GM12878 (cell line): ENCODE measurements at regions not wholly inside any gene's neighbourhood (a gene's known extent, or its start where the extent isn't known, plus 50 kb on each side); places are given as distances from the start of the nearest gene placed in this dataset.

Experiments used
- ATAC-seq: fragments of 200-7000 bp; cut with Tn5 transposase; 3 replicates; pipeline ENCODE4 v1.9.1; 2020; ENCODE audit warnings: mild to moderate bottlenecking, moderate library complexity
- BruUV-seq: library from RNA; stranded (reverse); fragments of 400-500 nt; replicated peaks from 2 replicates; lab custom pipeline; 2021; lab: Mats Ljungman, UMichigan
- CTCF ChIA-PET: fragments of 300-600 bp; sonication (Branson Sonifier 250); formaldehyde crosslinking; extraction: SDS; loops from one replicate; lab custom pipeline; 2021; ENCODE audit warnings: inconsistent platforms; lab: Yijun Ruan, JAX
- POLR2A ChIA-PET: fragments of 350-600 bp; formaldehyde crosslinking; extraction: SDS; loops from one replicate; lab custom pipeline; 2021; ENCODE audit warnings: inconsistent platforms; lab: Charles Lee
- RAD21 ChIA-PET: fragments of 300-600 bp; sonication (Branson Sonifier 250); formaldehyde crosslinking; loops from one replicate; lab custom pipeline; 2023; ENCODE audit warnings: antibody characterized with exemption; ENCODE audit not compliant: unreplicated experiment; lab: Charles Lee
- SMC1A ChIA-PET: fragments of 300-600 bp; sonication (Branson Sonifier 250); formaldehyde crosslinking; loops from one replicate; lab custom pipeline; 2023; ENCODE audit not compliant: unreplicated experiment, uncharacterized antibody; lab: Charles Lee
- DNase-seq: peaks from one replicate; pipeline ENCODE4 v3.0.0-alpha.2; 2011; ENCODE audit warnings: low read depth, low spot score
- FAIRE-seq: peaks from 3 replicates; lab custom pipeline; 2011; peaks lifted over from hg19 to GRCh38; lab: Jason Lieb, UNC
- H2AFZ ChIP-seq: 2 replicates; pipeline ENCODE4 v1.6.0; 2011; ENCODE audit warnings: low read depth, low read length, control low read depth; ENCODE audit not compliant: control insufficient read depth
- H3K27ac ChIP-seq: 2 replicates; pipeline ENCODE4 v1.5.1; 2011; ENCODE audit warnings: control low read depth; ENCODE audit not compliant: control insufficient read depth, insufficient read depth
- H3K27me3 ChIP-seq, 2 experiments: replicated peaks in 1 of 2; 2 replicates each; pipeline versions ENCODE4 v1.6.0 to v1.6.1; 2011; ENCODE audit warnings: low read length in 1 of 2; ENCODE audit not compliant: control insufficient read depth in 2 of 2, insufficient read depth in 2 of 2
- H3K36me3 ChIP-seq, 2 experiments: 2 replicates each; pipeline ENCODE4 v1.5.1; 2011; ENCODE audit warnings: low read length in 1 of 2; ENCODE audit not compliant: control insufficient read depth in 2 of 2, insufficient read depth in 2 of 2
- H3K4me1 ChIP-seq: 2 replicates; pipeline ENCODE4 v1.6.1; 2011; ENCODE audit warnings: mild to moderate bottlenecking, low read length, moderate library complexity, mixed read lengths; ENCODE audit not compliant: control insufficient read depth, insufficient read depth
- H3K4me2 ChIP-seq: 2 replicates; pipeline ENCODE4 v1.6.0; 2011; ENCODE audit warnings: control low read depth; ENCODE audit not compliant: control insufficient read depth, insufficient read depth
- H3K4me3 ChIP-seq: fragments of 200-600 bp; sonication (generic); 2 replicates; pipeline ENCODE4 v1.5.1; 2016
- H3K79me2 ChIP-seq: 2 replicates; pipeline ENCODE4 v1.6.0; 2011; ENCODE audit warnings: low read length; ENCODE audit not compliant: control insufficient read depth, insufficient read depth
- H3K9ac ChIP-seq: 2 replicates; pipeline ENCODE4 v1.8.0; 2011; ENCODE audit warnings: low read length, control low read depth, mixed read lengths; ENCODE audit not compliant: control insufficient read depth, insufficient read depth
- H3K9me3 ChIP-seq: replicated peaks from 3 replicates; pipeline ENCODE4 v1.5.1; 2011; ENCODE audit warnings: mild to moderate bottlenecking, low read length; ENCODE audit not compliant: control insufficient read depth, insufficient read depth
- H4K20me1 ChIP-seq: 2 replicates; pipeline ENCODE4 v1.6.0; 2011; ENCODE audit not compliant: control insufficient read depth, insufficient read depth
- EGR1 ChIP-seq, 2 experiments: IDR thresholded peaks; 1 replicate in 1 of 2; 2 replicates in 1 of 2; pipeline ENCODE4 v1.6.1; 2011 to 2012; ENCODE audit warnings: low read depth in 2 of 2, low read length in 2 of 2, borderline replicate concordance in 1 of 2, mild to moderate bottlenecking in 1 of 2, moderate library complexity in 1 of 2
- ETV6 ChIP-seq, 2 experiments: fragments of 450-650 bp in 1 of 2; IDR thresholded peaks in 1 of 2; conservative IDR thresholded peaks in 1 of 2; 2 replicates each; pipeline ENCODE4 v1.6.1; 2014; ENCODE audit warnings: antibody characterized with exemption in 1 of 2, borderline replicate concordance in 1 of 2, low read depth in 1 of 2, mild to moderate bottlenecking in 1 of 2, moderate library complexity in 1 of 2
- IKZF1 ChIP-seq: fragments of 450-650 bp; conservative IDR thresholded peaks from 2 replicates; pipeline ENCODE4 v1.6.1; 2017; ENCODE audit warnings: antibody characterized with exemption, mild to moderate bottlenecking
- MTA2 ChIP-seq: fragments of 450-650 bp; IDR thresholded peaks from 2 replicates; pipeline ENCODE4 v1.6.1; 2016; ENCODE audit warnings: low read depth, mild to moderate bottlenecking, moderate library complexity
- NR2C1 ChIP-seq: fragments of 450-650 bp; IDR thresholded peaks from 2 replicates; pipeline ENCODE4 v1.6.1; 2017; ENCODE audit warnings: antibody characterized with exemption, mild to moderate bottlenecking, moderate library complexity
- WGBS: methylation state at CpG from one replicate; pipeline ENCODE4 v1.1.6; 2016; ENCODE audit warnings: low lambda C conversion rate; ENCODE audit not compliant: insufficient replicate concordance, insufficient coverage; ENCODE audit errors: missing lambda C conversion rate; 5-methylcytosine and 5-hydroxymethylcytosine counted together
- in situ Hi-C: fragments of 300-500 bp; cut with MboI; formaldehyde crosslinking; loops from 9 replicates; pipeline ENCODE4 v1.14.3; 2018; ENCODE audit warnings: mixed read lengths
- intact Hi-C: fragments of 100-400 bp; cut with micrococcal nuclease; formaldehyde crosslinking; loops from one replicate; pipeline ENCODE4 v1.14.2; 2022; ENCODE audit not compliant: unreplicated experiment
- TF ChIP-seq, protein P1 (sequence below), 3 experiments: IDR thresholded peaks in 2 of 3; conservative IDR thresholded peaks in 1 of 3; 2 replicates each; pipeline ENCODE4 v1.5.1; 2011; ENCODE audit warnings: low read depth in 3 of 3, low read length in 3 of 3, mild to moderate bottlenecking in 3 of 3, control low read depth in 2 of 3, moderate library complexity in 2 of 3, inconsistent platforms in 1 of 3, mixed read lengths in 1 of 3; ENCODE audit not compliant: control insufficient read depth in 2 of 3, insufficient read depth in 1 of 3; ENCODE audit errors: extremely low read depth in 1 of 3
- TF ChIP-seq, protein P2 (sequence below): fragments of 450-650 bp; IDR thresholded peaks from 2 replicates; pipeline ENCODE4 v1.6.1; 2017; ENCODE audit warnings: antibody characterized with exemption, mild to moderate bottlenecking, moderate library complexity

DNA sequence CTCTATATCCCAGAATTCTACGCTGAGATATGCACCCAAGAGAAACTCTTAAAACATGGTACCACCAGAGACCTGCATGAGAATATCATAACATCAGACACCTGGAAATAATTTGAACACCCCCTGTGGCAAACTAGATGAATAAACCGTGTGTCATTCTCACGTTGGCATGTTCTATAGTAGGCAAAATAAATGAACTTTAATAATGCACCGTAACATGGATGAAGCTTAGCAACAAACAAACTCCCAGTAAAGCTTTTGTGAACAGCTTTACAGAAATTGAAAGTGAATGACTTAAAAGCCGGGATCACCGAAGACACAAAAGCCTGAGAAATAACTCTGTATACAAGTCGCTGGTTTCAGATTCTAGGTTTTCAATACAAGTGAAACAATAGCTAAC lies 1166.8 kb upstream of the CITED2 start:
- WGBS: 23% methylated on average over 7 of the region's 7 CpGs
- Histone ChIP-seq H3K79me2 (no peaks in the 10 kb centered on the region), H3K27ac (no peak overlapping the region), H3K36me3 (no peaks in the 10 kb centered on the region), H2AFZ (no peak overlapping the region), H3K9ac (no peak overlapping the region), H3K4me2 (no peak overlapping the region), H3K4me3 (no peak overlapping the region), H3K27me3 (no peaks in the 10 kb centered on the region), H4K20me1 (no peaks in the 10 kb centered on the region), H3K9me3 (no peaks in the 10 kb centered on the region), H3K4me1 (no peaks in the 10 kb centered on the region)
- ATAC-seq (peak; percentile 28), FAIRE-seq (no peak), DNase-seq (no peak)
- RAD21 ChIA-PET: interaction anchor here (0.9 to 1.8 kb wide), 7 partner anchors 19 to 1172 kb away, joined by 3 to 8 read pairs (median 4); partner anchors contain the start of gene CITED2
- TF ChIP-seq IKZF1: 0 out of 2 replicates have a peak, but pooled peaks have one; percentile 14
- TF ChIP-seq EGR1 (IDR thresholded peaks at IDR 0.05; ENCODE audit: borderline replicate concordance in 1 of 2, low read depth in 2 of 2, low read length in 2 of 2): no peak
- TF ChIP-seq, protein P1, sequence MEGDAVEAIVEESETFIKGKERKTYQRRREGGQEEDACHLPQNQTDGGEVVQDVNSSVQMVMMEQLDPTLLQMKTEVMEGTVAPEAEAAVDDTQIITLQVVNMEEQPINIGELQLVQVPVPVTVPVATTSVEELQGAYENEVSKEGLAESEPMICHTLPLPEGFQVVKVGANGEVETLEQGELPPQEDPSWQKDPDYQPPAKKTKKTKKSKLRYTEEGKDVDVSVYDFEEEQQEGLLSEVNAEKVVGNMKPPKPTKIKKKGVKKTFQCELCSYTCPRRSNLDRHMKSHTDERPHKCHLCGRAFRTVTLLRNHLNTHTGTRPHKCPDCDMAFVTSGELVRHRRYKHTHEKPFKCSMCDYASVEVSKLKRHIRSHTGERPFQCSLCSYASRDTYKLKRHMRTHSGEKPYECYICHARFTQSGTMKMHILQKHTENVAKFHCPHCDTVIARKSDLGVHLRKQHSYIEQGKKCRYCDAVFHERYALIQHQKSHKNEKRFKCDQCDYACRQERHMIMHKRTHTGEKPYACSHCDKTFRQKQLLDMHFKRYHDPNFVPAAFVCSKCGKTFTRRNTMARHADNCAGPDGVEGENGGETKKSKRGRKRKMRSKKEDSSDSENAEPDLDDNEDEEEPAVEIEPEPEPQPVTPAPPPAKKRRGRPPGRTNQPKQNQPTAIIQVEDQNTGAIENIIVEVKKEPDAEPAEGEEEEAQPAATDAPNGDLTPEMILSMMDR (IDR thresholded peaks at IDR 0.05 in 2 of 3, conservative IDR thresholded peaks at IDR 0.05 in 1 of 3; ENCODE audit: control insufficient read depth in 2 of 3, extremely low read depth in 1 of 3, insufficient read depth in 1 of 3, low read depth in 3 of 3, low read length in 3 of 3): no peak
- TF ChIP-seq, protein P2, sequence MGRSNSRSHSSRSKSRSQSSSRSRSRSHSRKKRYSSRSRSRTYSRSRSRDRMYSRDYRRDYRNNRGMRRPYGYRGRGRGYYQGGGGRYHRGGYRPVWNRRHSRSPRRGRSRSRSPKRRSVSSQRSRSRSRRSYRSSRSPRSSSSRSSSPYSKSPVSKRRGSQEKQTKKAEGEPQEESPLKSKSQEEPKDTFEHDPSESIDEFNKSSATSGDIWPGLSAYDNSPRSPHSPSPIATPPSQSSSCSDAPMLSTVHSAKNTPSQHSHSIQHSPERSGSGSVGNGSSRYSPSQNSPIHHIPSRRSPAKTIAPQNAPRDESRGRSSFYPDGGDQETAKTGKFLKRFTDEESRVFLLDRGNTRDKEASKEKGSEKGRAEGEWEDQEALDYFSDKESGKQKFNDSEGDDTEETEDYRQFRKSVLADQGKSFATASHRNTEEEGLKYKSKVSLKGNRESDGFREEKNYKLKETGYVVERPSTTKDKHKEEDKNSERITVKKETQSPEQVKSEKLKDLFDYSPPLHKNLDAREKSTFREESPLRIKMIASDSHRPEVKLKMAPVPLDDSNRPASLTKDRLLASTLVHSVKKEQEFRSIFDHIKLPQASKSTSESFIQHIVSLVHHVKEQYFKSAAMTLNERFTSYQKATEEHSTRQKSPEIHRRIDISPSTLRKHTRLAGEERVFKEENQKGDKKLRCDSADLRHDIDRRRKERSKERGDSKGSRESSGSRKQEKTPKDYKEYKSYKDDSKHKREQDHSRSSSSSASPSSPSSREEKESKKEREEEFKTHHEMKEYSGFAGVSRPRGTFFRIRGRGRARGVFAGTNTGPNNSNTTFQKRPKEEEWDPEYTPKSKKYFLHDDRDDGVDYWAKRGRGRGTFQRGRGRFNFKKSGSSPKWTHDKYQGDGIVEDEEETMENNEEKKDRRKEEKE: no peak
- TF ChIP-seq MTA2: no peak
- TF ChIP-seq ETV6 (conservative IDR thresholded peaks at IDR 0.05 in 1 of 2, IDR thresholded peaks at IDR 0.05 in 1 of 2; ENCODE audit: borderline replicate concordance in 1 of 2, low read depth in 1 of 2): no peak
- no peak for TF ChIP-seq NR2C1
- CTCF ChIA-PET: no interaction called here
- intact Hi-C loops (loop anchor here (5.0 to 10.0 kb wide), 4 partner anchors 354 to 1169 kb away; partner anchors contain the start of gene CITED2), in situ Hi-C loops (no loop called here)
- no TSS peak for BruUV-seq
- POLR2A ChIA-PET: interaction anchor here (2.9 kb wide), 1 partner anchor 44 kb away, joined by 7 read pairs; no protein-coding TSS in a partner anchor
- SMC1A ChIA-PET: interaction anchor here (0.5 to 1.6 kb wide), 14 partner anchors 9 to 1169 kb away, joined by 3 to 8 read pairs (median 3); no protein-coding TSS in a partner anchor
